DMS 273 treated with DMSO at 0.1 percent for 48 hours (cell line): ENCODE measurements at regions not wholly inside any gene's neighbourhood (a gene's known extent, or its start where the extent isn't known, plus 50 kb on each side); places are given as distances from the start of the nearest gene placed in this dataset.
"Not testable (repeated sequence)": the region's sequence is repeated elsewhere in the genome, so short reads cannot be mapped to it uniquely, and the experiment has no call there.

Source experiments
- DNase-seq: peaks from one replicate; lab custom pipeline; 2025; lab: John Stamatoyannopoulos, UW

DNA sequence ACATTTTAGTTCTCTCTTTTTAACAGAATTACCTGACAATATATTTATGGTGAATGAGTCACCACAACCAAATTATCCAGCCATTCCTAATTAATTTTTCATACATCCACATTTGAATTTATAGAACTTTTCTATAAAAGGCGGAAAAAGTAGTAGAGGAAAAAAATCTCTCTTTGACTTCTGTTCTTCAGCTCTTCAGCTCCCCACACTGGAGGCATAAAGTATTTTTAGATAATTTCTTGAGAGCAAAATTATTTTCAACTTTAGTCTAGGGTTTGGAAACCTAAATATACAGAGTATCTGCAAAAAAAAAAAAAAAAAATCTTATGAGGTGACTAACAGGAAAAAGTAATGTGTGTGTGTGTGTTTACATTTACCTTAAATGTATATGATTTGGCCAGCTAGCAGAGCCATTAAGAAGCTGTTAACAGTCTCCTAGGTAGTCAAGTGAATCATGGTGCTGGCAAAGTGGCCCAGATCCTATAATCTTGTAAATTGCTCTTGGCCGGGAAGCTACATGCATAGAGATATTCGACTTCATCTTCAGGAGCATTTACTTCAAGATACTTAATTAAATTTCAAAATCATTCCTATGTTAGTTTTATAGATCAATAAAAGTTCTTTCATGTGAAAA, 383.1 kb upstream of the STEAP1 start:
- no peak for DNase-seq

DNA sequence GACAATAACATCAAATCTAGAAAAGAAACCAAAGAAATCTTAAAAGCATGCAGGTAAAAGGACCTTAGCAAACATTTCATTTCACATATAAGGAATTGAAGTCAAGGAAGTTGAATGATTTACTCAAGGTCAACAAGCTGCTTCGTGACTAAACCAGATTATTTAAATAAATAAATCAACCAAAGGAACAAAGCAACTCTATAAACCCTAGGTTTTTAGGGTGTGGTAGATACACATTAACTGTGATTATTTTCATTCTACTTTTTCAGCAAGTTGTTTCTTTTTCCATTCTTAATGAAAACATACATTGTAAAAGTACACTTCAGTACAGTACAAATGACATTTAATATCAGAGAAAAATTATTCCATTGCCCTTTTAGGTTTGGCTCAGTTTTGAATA, 382.0 kb upstream of the STEAP1 start:
- no peak for DNase-seq

DNA sequence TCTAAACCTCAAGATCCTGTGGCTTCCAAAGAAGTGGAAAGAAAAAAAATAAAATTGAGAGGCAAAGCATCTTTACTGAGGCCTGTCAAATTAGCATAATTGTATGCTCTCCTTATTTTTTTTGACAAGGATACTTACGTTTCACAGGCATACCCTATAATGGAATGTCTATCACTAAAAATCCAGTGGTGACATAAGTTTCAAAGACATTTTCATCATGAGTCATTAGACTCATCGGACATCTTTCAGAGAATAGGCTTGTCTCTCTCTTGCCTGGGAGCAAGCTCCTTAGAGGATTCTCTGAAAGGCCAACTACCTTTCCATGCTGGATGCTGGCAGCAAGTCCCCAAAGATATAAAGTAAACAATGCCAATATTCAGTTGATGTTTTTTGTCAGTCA, 380.7 kb upstream of the STEAP1 start:
- DNase-seq: no peak

DNA sequence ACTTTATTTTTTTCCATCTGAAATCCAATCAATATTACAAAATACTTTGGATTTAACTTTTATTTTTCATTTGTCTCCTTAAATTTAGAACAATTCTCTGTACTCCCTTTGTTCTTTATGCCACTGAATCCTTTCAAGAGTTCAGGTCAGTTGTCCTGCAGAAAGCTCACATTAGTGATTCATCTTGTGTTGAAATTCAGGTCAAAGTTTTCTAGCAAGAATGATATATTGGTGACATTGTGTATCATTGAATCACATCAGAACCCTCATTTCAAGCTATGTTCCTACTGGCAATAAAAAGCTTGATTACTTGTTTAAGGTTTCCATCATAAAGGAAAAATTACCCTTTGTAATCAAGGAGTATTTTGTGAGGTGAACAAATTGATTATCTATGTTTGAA, 378.8 kb upstream of the STEAP1 start:
- no peak for DNase-seq

DNA sequence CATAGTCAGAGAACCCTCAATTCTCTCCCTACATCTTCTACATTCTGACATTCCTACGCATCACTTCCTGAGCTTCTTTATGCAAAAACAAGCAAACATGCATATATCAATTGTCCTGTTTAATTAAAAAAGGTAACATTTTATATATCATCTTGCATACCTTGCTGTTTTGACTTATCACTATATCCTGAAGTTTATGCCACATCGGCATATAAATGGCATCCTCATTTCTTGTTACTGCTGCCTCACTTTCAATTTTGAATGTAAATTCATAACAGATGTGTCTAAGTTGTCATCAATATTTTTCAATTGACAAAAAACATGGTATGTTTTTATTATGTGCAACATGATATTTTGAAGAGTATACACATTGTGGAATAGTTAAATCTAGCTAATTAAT, 377.3 kb upstream of the STEAP1 start:
- DNase-seq: no peak

DNA sequence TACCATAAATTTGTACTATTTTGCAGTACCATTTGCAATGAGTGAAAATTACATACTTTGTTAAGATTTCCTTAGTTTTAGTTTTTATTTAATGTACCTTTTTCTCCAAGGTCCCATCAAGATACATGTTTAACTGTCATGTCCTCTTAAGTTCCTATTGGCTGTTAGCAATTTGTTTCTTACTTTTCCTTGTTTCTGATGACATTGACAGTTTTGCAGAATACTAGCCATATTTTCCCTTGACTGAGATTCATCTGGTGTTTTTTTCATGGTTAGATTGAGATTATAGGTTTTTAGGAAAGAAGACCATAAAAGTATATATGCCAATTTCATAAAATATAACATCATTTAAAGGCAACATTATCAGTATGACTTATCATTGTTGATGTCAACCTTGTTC, 376.8 kb upstream of the STEAP1 start:
- DNase-seq: no peak

DNA sequence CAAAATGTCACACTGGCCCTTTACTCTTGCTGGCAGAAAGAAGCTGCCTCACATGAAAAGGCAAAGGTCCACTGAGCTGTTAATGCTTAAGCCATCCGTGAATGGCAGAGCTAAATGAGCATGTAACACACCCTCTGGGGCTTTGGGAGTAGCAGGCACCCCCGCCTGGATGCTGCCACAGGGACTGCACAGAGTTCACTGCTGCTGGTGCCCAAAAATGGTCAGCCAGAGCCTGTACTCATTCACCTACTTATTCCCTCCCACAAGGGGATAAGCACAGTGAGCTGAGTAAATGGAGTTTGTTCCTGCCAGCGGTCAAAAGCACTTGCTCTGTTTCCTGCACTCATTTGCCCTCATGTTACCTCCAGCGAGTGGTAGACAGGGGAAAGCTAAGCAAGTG, 374.0 kb upstream of the STEAP1 start:
- no peak for DNase-seq

DNA sequence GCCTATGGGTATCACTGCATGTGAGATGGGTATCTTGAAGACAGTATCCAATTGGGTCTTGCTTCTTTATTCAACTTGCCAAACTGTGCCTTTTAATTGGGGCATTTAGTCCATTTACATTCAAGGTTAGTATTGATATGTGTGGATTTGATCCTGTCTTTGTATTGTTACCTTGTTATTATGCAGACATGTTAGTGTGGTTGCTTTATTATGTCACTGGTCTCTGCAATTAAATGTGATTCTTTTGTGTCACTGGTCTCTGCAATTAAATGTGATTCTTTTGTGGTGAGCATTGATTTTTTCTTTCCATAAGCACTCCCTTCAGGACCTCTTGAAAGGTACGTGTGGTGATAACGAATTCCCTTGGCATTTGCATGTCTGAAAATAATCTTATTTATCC, 357.8 kb upstream of the STEAP1 start:
- no peak for DNase-seq

DNA sequence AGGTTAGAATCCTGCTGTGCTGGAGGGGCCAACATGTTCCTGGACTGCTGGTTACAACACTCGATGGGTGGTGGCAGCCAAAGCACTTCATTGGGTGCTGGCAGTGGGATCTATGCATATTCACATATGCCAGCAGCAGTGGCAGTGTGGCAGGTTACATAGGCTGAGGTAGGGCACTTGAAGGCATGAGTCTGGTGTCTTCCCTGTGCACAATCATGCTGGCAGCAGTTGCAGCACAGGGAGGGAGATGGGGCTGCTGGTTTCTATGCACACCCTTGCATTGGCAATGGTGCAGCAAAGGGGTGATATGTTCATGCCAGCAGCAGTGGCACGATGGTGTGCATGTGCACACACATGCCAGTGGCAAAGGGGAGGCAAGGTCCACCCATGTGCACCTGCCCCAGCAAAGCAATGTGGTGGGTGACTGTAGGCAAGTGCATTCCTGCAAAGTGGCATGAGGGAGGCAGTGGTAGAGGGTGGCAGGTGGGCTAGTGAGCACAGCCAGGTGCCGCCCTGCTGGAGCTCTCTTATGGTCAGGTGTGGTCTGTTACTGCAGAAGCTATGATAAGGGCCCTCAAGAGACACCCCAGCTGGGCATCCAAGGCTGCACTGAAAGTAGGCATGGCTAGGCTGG, 356.2 kb upstream of the STEAP1 start:
- no peak for DNase-seq

DNA sequence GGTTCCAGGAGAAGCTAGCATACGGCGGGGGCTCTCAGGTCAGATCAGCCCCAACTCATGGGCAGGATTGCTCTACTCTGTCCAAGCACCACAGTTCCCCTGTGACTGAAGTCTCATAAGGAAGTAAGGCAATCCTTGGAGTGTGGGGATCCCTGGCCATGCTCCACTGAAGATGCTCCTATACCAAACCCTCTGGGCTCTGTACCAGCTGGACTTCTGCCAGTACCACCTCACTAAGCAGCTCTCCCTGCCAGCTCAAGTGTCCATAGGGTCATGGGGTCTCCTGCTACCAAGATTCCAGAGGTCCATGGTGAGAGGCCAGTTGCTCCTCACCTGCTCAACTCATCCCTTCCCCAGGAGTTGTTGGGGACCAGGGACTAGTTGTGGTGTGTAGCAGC, 355.7 kb upstream of the STEAP1 start:
- DNase-seq: no peak

DNA sequence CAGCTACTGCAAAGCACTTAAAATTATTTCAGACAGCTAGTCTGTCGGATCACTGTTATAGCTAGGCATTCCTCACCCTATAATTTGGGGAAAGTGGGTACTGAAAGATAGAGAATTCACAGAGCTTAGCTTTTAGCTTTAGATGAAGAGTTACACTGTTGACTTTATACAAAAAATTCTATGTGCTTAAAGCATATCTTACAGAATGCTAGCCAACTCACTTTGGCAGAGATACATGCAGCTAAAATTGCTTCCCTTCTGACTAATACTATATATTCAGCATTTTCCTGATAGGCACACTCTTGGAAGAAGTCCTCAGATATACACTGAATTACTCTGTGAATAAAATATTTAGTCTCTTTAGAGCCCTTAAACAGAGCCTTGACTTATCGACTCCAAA, 353.5 kb upstream of the STEAP1 start:
- DNase-seq: no peak

DNA sequence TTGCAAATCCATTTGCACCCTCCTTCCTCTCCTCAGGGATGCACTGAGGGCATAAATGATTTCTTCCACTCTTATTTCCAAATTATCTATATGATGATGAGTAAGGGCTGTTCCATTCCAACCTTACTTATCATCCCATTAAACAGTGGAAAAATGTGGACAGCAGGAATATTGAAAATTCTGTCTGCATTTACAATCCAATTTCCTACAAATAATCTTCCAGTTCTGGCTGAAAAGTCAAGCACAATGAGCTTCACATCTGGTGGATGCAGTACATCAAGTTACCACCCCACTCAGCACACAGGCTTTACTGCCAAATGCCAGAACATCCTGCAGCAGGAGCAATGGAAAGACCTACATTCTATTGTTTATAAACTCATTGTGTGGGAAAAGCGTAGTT, 345.0 kb upstream of the STEAP1 start:
- no peak for DNase-seq

DNA sequence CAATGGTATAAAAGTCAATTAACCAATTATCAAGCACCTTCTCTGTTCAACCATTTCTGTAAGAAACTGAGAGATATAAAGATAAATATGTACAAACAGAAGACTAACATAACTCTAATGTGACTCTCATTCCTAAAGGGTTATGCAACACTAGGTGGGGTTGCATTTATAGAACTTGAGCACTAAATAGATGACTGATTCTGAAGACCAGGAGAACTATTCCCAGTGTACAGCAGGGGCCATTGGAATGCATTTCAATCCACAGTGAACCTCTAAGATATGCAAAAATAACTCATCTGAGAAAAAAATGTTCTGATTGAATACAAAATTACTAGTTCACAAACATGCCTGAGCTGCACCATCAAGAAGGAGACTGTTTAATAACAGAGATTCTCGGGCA, 341.2 kb upstream of the STEAP1 start:
- DNase-seq: no peak

DNA sequence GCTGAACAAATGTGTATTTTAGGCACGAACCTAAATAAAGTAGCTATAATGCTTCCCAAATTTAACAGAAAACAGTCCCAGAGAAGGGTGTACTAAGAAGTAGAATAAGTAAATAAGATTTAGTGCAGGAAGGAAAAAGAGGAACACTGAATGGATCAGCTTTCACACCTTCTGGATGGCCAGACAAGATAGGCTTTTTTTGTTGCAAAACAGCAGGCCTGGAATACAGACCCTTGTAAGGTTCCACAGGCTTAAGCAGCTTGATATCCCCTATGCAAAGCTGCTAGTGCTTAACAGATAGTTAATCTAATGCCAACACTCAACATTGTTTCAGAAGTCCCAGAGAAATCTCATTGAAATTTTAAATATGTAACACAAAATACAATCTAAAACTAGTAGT, 328.1 kb upstream of the STEAP1 start:
- no peak for DNase-seq

DNA sequence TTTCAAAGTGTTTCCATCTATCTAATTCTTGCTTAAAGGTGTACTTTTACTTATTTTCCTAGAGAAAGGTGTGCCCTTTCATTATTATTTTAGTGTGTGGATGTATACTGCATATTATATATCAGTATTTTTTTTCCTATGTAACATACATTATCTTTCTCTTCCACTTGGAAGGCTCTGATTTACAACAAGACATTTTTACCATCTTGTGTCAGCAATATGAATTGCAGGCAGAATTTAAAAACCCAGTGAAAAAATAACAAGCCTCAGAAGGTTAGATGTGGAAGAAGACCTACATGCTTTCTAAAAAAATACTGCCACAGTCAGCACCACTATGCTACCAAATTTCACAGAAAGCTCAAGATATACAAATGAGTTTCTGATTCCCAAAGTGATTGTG, 327.7 kb upstream of the STEAP1 start:
- DNase-seq: no peak

DNA sequence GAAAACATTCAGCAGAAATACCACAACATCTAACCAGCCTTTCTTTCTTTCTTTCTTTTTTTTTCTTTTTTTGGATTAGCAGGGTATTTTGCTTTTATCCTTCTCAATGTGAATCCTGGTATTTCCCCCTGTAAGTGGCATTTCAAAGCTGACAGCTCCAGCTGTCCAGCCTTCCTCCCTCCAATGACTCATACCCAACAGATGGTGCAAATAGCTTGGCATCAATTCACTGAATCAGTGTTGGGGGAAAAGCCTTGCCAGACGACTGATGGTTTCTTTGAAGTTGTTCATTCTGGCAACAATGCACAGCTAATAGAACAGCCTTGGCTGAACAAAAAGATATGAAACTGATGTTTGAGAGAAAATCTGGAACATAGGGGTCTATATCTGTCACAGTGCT, 316.8 kb upstream of the STEAP1 start:
- peak; percentile 96 for DNase-seq

DNA sequence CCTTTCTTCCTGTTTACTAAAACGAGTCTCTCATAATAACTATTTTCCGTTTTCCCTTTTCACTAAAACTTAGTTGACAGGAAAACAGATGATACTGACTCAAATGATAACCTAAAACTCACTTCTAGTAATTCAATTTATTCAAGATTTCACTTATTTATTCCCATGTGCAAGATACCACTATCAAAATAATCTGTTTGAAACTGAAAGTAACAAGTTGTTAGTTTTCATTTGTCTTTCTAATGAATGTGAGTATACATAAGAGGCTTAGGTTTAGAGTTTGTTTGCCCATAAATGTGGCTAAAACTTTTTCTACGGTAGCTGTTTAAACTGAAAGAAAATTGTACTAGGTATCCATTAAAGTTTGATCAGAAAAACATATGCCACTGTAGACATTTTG, 314.9 kb upstream of the STEAP1 start:
- DNase-seq: no peak

DNA sequence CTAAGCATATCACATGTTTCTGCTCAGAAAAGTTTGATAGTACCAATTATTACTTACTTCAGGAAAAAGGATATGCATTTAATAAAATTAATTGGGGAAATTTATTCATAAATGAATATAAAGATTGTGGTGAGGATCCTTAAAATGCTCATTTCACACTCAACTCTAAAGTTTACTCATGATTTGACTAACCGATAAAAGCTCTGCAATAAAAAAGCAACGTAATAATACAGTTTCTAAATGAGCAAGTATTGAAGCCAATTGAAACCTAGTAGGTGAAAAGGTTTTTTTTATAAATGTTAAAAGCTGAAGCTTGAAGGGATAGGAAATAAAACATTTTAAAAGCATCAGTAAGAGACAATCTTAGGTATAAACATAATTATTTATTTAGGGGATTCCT, 308.3 kb upstream of the STEAP1 start:
- DNase-seq: no peak

DNA sequence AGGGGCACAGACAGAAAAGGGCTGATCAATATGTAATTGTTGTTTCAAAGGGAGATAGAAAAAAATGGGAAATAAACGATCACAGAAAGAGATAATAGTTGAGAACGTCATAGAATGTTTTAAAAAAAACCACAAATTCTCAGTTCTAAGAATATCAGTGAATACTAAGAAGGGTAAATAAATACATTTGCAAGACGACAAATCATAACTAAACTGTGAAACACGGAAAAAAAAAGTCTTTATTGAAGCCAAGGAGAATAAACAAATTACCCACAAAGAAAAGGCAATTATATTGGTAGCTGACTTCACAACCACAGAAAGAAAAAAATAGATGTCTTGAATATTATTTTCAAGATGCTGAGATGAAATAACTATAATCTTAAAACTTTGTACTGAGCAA, 305.2 kb upstream of the STEAP1 start:
- no peak for DNase-seq

DNA sequence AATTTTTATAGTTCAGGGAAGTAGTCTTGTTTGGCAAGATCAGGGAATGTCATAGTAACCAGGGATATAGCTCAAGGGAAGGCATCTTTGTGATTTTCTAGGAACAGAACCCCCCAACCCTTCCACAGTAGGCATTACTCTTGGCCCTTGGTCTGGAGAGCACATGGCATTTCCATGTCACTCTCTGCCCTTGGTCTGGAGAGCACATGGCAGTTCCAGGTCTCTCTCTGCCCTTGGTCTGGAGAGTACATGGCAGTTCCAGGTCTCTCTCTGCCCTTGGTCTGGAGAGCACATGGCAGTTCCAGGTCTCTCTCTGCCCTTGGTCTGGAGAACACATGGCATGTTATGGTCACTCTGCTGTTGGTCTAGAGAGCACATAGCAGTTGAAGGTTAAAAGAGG, 297.2 kb upstream of the STEAP1 start:
- not testable (repeated sequence) for DNase-seq

DNA sequence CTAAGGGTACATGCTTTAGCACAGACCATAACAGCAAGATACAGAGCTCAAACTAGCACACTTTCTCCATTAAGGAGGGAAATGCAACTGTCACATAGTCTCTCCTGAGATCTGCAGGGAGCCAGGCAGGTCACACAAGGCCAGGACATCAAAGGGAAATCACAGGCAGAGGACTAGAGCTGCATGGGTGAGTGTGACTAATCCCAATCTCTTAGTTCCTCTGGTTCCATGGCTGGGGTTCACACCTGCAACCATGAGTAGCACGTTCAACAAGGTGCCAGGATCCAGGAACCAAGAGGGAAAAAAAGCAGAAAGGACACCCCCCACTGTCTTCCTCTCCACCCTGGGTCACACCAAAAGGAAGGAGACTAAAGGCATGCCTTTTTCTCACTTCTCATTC, 296.5 kb upstream of the STEAP1 start:
- DNase-seq: no peak

DNA sequence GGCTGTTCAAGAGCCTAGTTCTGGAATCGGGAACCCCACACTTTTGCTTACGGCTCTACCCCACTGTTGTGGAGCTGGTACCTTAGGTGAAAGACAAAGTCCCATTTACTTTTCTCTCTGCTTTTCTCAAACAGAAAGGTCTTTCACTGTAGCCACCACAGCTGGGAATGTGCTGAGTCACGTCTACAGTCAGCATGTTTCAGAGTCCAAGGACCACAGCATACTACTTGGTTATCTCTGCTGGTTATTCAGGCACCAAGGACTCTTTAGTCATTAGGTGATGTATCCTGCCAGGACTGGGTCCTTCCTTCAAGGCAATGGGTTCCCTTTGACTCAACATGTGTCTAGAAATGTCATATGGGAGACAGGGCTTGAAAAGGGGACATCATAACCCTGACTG, 266.8 kb upstream of the STEAP1 start:
- DNase-seq: no peak

DNA sequence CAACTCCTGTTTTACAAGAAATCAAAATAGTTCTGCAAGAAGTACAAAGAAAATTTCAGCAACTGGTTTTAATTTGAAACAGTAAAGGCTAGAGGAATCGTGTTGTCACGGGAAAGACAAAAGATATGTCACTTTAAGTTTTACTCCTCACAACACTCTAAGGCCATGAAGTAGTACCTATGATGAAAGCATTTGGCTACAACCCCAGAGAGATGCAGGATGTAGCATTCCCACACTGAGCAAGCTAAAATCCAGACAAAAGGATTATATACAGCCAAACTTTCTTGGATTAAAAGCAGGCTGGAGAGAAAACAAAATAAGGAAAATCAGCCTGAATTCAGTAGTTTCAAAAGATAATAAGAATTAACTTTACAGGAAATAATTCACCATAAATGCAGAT, 245.5 kb upstream of the STEAP1 start:
- no peak for DNase-seq

DNA sequence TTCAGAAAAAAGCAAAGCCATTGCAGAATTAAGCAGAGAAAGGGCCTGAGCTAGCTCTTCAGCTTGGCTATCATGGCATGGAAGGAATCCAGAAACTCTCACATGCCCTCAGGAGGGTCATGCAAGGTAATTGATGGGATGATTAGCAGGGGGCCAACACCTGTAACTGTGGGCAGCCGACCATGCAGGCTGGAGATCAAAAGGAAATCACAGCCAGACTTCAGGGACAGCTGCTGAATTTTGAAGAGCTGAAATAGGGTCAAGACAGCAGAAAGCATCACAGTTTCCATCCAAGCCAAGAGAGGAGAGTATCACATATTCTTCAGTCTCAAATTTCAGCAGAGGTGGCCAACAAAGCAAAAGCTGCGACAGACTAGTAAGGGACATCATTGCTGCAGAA, 239.6 kb upstream of the STEAP1 start:
- DNase-seq: peak; percentile 17
